ENCODE measurements at regions not wholly inside any gene's neighbourhood (a gene's known extent, or its start where the extent isn't known, plus 50 kb on each side); places are given as distances from the start of the nearest gene placed in this dataset.
"Not testable (repeated sequence)": the region's sequence is repeated elsewhere in the genome, so short reads cannot be mapped to it uniquely, and the experiment has no call there.

DNA sequence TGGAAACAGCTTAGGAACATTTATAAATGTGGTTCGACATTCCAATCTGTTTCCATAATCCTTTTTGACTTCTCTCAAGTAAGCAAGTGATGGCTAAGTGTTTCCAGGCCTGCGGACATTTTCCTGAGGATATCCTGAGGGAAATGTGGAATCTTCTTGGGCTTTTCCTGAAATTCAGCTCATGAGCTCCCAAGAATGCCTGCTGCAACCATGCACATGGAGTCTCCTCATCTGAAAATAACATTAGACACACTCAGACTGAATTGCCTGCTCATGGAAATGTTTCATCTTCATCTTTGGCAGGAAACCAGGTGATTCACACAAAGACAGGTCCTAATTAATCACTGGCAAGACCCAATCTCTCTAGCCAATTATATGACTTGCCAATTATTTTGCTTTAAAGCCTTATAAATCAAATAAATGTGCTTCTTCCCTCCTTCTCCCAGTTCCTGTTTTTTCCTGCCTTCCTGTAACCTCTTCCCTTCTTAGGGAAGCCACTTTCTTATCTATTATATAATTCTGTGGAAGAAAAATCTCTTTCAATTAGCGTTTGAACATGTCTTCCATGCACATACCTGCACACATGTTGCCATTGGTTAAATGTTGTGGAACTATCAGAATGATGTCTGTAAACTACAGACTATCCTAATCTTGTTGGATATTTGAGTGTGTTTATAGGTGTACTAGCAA lies 104.6 kb upstream of the MXRA5 start:
- TF ChIP-seq CTCF (IDR thresholded peaks at IDR 0.05; ENCODE audit: low read depth, low read length) = no peak

GRCh38 chrX:3449287-3449686 lies 102.8 kb upstream of the MXRA5 start:
- no peak for TF ChIP-seq CTCF (IDR thresholded peaks at IDR 0.05; ENCODE audit: low read depth, low read length)

More for the DNA sequence above, 104.6 kb upstream of the MXRA5 start:
- H3K4me3 ChIP-seq (ENCODE audit: low read depth, low read length) = no peak overlapping the region

DNA sequence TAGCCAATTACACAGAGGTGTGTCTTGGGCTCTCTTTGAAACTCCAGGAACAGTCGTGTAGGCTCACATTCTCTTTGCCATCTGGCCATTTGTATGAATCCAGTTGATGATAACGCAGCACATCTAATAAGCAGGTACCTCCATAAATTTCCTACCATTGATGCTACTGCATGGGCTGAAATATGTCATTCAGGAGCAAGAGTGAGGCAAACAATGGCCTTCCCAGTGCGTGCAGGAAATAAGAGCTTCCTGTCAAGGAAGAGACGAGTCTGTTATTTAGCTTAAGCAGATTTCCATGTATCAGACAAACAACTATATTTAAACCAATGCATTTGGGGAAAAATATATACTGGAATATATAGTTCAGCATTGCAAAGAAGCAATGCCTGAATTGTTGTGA lies 102.1 kb upstream of the MXRA5 start:
- H3K4me3 ChIP-seq (ENCODE audit: low read depth, low read length) = no peak overlapping the region
- TF ChIP-seq CTCF (IDR thresholded peaks at IDR 0.05; ENCODE audit: low read depth, low read length) = no peak

More at GRCh38 chrX:3449287-3449686, 102.8 kb upstream of the MXRA5 start:
- no peak overlapping the region for H3K4me3 ChIP-seq (ENCODE audit: low read depth, low read length)

- TF ChIP-seq CTCF (IDR thresholded peaks at IDR 0.05; ENCODE audit: low read depth, low read length) = no peak
- H3K4me3 ChIP-seq (ENCODE audit: low read depth, low read length) = no peak overlapping the region
Measured at GRCh38 chrX:3445806-3446490, 99.5 kb upstream of the MXRA5 start.

DNA sequence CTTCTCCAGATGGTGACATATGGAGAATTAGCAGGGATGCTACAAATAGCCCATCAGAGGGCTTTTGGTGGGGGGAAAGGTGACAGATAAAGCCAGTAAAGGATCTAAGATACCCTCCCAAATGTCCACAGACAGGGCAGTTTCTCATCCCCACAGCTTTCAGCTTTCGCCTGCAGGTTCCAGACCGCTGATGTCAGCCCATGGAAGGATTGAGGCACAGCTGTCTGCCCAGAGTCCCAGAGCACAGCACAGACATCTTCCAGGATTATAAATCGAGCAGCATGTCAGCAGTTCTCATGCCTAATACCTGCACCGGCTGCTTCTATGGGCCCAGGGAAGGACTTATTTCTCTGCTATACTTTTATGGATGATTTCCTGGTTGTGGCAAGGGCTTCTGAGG lies 96.7 kb upstream of the MXRA5 start:
- TF ChIP-seq CTCF (IDR thresholded peaks at IDR 0.05; ENCODE audit: low read depth, low read length) = no peak
- H3K4me3 ChIP-seq (ENCODE audit: low read depth, low read length) = no peak overlapping the region

DNA sequence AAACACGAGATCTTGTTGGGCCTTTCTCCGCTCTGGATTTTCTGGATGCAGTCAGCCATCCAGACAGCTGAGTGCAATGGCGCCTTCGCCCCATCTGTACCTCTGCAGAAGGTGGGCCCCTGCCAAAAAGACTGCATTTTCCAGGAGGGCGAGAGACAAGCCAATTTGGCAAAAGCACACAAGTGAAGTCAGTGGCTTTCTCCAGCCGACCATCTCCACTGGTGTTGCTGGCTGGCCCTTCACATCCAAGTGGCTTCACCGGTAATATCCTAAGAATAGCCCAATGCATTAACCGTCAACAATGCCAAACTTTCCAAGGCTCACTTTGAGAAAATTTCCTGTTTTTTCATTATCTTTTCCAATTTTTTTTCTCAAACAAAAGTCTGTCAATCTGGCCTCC lies 96.2 kb upstream of the MXRA5 start:
- H3K4me3 ChIP-seq (ENCODE audit: low read depth, low read length) = no peak overlapping the region
- TF ChIP-seq CTCF (IDR thresholded peaks at IDR 0.05; ENCODE audit: low read depth, low read length) = no peak

DNA sequence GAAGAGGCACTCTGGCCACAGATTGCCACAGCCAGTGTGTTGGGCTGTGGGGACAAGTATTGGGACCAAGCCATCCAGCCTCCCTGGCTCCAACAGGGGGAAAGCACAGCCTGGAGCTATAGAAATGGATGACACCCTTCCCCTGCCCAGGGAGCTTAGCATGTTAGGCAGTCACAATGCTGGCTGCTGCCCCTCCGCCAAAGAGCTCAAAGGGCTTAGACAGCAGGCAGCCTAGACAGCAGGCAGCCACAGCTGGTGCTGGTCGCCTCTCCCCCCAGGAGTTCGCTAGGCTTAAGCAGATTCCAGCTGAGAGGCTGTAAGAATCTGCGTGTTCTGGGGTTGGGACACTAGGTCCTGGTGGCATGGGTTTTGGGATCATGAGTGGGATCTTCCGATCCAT lies 94.5 kb upstream of the MXRA5 start:
- TF ChIP-seq CTCF (IDR thresholded peaks at IDR 0.05; ENCODE audit: low read depth, low read length) = no peak
- no peak overlapping the region for H3K4me3 ChIP-seq (ENCODE audit: low read depth, low read length)

GRCh38 chrX:3435916-3436315 lies 89.5 kb upstream of the MXRA5 start:
- H3K4me3 ChIP-seq (ENCODE audit: low read depth, low read length) = not testable (repeated sequence)
